ENCODE measurements at regions not wholly inside any gene's neighbourhood (a gene's known extent, or its start where the extent isn't known, plus 50 kb on each side); places are given as distances from the start of the nearest gene placed in this dataset.
A peak's percentile ranks its signal among the peaks of the same experiment; 100 is the strongest.

- no peak for DNase-seq
These were observed 78.9 kb upstream of the SPRED2 start for GRCh38 chr2:65511306-65511705.

GRCh38 chr2:65508225-65508624 lies 75.8 kb upstream of the SPRED2 start:
- DNase-seq: no peak

GRCh38 chr2:65507102-65508069 lies 75.0 kb upstream of the SPRED2 start:
- DNase-seq: no peak

- DNase-seq: no peak
These were observed 72.7 kb upstream of the SPRED2 start for GRCh38 chr2:65504814-65505697.

- no peak for DNase-seq
These were observed 71.8 kb upstream of the SPRED2 start for GRCh38 chr2:65504201-65504600.

GRCh38 chr2:65503746-65504145 lies 71.3 kb upstream of the SPRED2 start:
- no peak for DNase-seq

- no peak for DNase-seq
These were observed 69.4 kb upstream of the SPRED2 start for GRCh38 chr2:65501836-65502235.

GRCh38 chr2:65501074-65501473 lies 68.7 kb upstream of the SPRED2 start:
- DNase-seq: no peak

GRCh38 chr2:65500310-65501040 lies 68.1 kb upstream of the SPRED2 start:
- DNase-seq: no peak

GRCh38 chr2:65499216-65499615 lies 66.8 kb upstream of the SPRED2 start:
- DNase-seq: no peak

GRCh38 chr2:65498396-65498795 lies 66.0 kb upstream of the SPRED2 start:
- DNase-seq: no peak

GRCh38 chr2:65495251-65495877 lies 63.0 kb upstream of the SPRED2 start:
- no peak for DNase-seq

- no peak for DNase-seq
These were observed 61.7 kb upstream of the SPRED2 start for GRCh38 chr2:65494078-65494477.

GRCh38 chr2:65491381-65491905 lies 59.0 kb upstream of the SPRED2 start:
- no peak for DNase-seq

GRCh38 chr2:65490222-65490621 lies 57.8 kb upstream of the SPRED2 start:
- no peak for DNase-seq

- DNase-seq: peak in 2 of 3 experiments; percentile 26 to 53
These were observed 56.9 kb upstream of the SPRED2 start for GRCh38 chr2:65489269-65489668.

- no peak for DNase-seq
These were observed 56.1 kb upstream of the SPRED2 start for GRCh38 chr2:65488527-65488926.

- DNase-seq: no peak
These were observed 55.0 kb upstream of the SPRED2 start for GRCh38 chr2:65487404-65487803.

GRCh38 chr2:65486802-65487201 lies 54.4 kb upstream of the SPRED2 start:
- DNase-seq: no peak

- DNase-seq: no peak
These were observed 53.9 kb upstream of the SPRED2 start for GRCh38 chr2:65486282-65486681.

GRCh38 chr2:65485839-65486238 lies 53.4 kb upstream of the SPRED2 start:
- DNase-seq: no peak

GRCh38 chr2:65483763-65484162 lies 51.4 kb upstream of the SPRED2 start:
- no peak for DNase-seq
